ENCODE measurements at regions not wholly inside any gene's neighbourhood (a gene's known extent, or its start where the extent isn't known, plus 50 kb on each side); places are given as distances from the start of the nearest gene placed in this dataset.

DNA sequence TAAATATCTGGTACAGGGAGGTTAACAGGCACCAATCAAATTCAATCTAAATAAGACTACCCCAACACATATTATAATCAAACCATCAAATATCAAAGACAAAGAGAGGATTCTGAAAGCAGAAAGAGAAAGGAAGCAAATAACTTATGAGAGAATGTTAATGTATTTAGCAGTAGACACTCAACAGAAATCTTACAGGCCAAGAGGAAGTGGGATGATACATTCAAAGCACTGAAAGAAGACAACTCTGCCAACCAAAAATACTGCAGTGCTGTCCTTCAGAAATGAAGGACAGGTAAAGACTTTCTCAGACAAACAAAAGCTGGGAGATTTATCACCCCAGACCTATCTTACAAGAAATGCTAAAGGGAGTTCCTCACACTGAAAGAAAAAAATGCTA is 95.9 kb upstream of the PTHLH start:
- Histone ChIP-seq H4K20me1 (ENCODE audit: insufficient read depth, low read length) (no peaks in the 10 kb centered on the region), H3K79me2 (ENCODE audit: low read length) (no peaks in the 10 kb centered on the region), H3K4me2 (ENCODE audit: low read depth, low read length) (no peak overlapping the region), H3K9me3 (replicated peaks; ENCODE audit: insufficient read depth, low read length) (no peaks in the 10 kb centered on the region), H3F3A (ENCODE audit: insufficient read depth, low read length) (no peaks in the 10 kb centered on the region), H3K36me3 (replicated peaks; ENCODE audit: insufficient read depth, low read length) (no peaks in the 10 kb centered on the region), H3K27me3 (replicated peaks; ENCODE audit: insufficient read depth, low read length) (no peaks in the 10 kb centered on the region), H3K4me1 (ENCODE audit: low read length) (no peaks in the 10 kb centered on the region), H3K27ac (ENCODE audit: low read length) (no peak overlapping the region), H3K4me3 (ENCODE audit: low read length) (no peak overlapping the region), H2AFZ (ENCODE audit: low read length) (no peak overlapping the region), H3K9ac (ENCODE audit: low read length) (no peak overlapping the region), H3K9me2 (replicated peaks; ENCODE audit: insufficient read depth, low read length) (no peaks in the 10 kb centered on the region)
- no peak for TF ChIP-seq EZH2 (optimal IDR thresholded peaks at IDR 0.05; ENCODE audit: low read depth, low read length)
- TF ChIP-seq, protein P1, sequence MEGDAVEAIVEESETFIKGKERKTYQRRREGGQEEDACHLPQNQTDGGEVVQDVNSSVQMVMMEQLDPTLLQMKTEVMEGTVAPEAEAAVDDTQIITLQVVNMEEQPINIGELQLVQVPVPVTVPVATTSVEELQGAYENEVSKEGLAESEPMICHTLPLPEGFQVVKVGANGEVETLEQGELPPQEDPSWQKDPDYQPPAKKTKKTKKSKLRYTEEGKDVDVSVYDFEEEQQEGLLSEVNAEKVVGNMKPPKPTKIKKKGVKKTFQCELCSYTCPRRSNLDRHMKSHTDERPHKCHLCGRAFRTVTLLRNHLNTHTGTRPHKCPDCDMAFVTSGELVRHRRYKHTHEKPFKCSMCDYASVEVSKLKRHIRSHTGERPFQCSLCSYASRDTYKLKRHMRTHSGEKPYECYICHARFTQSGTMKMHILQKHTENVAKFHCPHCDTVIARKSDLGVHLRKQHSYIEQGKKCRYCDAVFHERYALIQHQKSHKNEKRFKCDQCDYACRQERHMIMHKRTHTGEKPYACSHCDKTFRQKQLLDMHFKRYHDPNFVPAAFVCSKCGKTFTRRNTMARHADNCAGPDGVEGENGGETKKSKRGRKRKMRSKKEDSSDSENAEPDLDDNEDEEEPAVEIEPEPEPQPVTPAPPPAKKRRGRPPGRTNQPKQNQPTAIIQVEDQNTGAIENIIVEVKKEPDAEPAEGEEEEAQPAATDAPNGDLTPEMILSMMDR (IDR thresholded peaks at IDR 0.05; ENCODE audit: low read length): no peak
- TF ChIP-seq EZH2phosphoT487 (IDR thresholded peaks at IDR 0.05; ENCODE audit: low read length): no peak
- DNase-seq: no peak

DNA sequence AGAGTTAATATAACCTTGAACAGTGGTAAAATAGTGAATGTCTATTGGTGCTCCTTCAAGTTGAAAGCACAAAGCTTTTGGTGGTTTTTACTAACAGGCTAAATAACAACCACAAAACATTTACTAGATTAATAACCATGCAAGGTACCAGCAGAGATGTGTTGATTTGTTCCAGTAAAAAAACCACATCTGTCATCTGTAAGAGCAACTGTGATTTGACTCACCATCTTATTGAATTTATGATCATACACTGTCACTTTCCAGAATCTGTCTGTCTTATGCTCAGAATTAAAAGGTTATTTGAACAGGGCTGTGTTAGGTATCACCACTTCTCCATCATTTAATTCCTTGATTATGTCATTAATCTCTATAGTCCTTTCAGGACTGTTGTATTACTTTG is 107.0 kb upstream of the PTHLH start:
- no peak for DNase-seq
- Histone ChIP-seq H3K27me3 (replicated peaks; ENCODE audit: insufficient read depth, low read length) (no peaks in the 10 kb centered on the region), H3K9me3 (replicated peaks; ENCODE audit: insufficient read depth, low read length) (no peaks in the 10 kb centered on the region)

DNA sequence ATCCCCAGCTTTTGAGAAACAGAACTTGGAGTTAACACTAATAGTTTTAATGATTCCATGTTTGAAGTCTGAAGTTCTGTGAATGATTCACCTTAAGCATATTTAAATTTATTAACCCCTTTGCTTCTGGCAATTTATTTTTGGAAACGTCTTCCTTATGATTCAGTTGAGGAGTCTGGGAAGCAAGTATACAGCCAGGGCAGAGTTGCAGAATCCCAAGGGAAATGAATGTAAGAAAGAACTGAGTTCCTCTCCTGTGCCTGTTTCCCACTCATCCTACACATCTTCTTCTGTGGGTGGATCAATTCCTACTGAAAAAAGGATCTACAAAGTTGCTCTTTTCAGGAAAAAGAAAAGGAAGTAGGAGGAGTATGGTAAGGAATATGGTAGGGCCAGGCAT is 108.2 kb upstream of the CCDC91 start:
- no peaks in the 10 kb centered on the region for H3K9me2 ChIP-seq (replicated peaks; ENCODE audit: insufficient read depth, low read length)
- H3K79me2 ChIP-seq (ENCODE audit: low read length): no peaks in the 10 kb centered on the region
- H3K9ac ChIP-seq (ENCODE audit: low read length): no peak overlapping the region
- no peaks in the 10 kb centered on the region for H3K36me3 ChIP-seq (replicated peaks; ENCODE audit: insufficient read depth, low read length)
- TF ChIP-seq EZH2 (optimal IDR thresholded peaks at IDR 0.05; ENCODE audit: low read depth, low read length) (no peak), EZH2phosphoT487 (IDR thresholded peaks at IDR 0.05; ENCODE audit: low read length) (no peak)
- TF ChIP-seq, protein P1 (IDR thresholded peaks at IDR 0.05; ENCODE audit: low read length): no peak
- H3K4me1 ChIP-seq (ENCODE audit: low read length): peaks cover 14% of the 10 kb centered on the region
- no peaks in the 10 kb centered on the region for H3K27me3 ChIP-seq (replicated peaks; ENCODE audit: insufficient read depth, low read length)
- H2AFZ ChIP-seq (ENCODE audit: low read length): no peak overlapping the region
- H3K27ac ChIP-seq (ENCODE audit: low read length): no peak overlapping the region
- no peak overlapping the region for H3K4me2 ChIP-seq (ENCODE audit: low read depth, low read length)
- H3K4me3 ChIP-seq (ENCODE audit: low read length): no peak overlapping the region
- H4K20me1 ChIP-seq (ENCODE audit: insufficient read depth, low read length): no peaks in the 10 kb centered on the region
- H3K9me3 ChIP-seq (replicated peaks; ENCODE audit: insufficient read depth, low read length): no peaks in the 10 kb centered on the region
- 0 out of 2 replicates have a peak, but pooled peaks cover 8% of the 10 kb centered on the region for H3F3A ChIP-seq (ENCODE audit: insufficient read depth, low read length)
- DNase-seq: no peak

More for the DNA sequence above, 107.0 kb upstream of the PTHLH start:
- Histone ChIP-seq H3K4me1 (ENCODE audit: low read length) (no peaks in the 10 kb centered on the region), H3K36me3 (replicated peaks; ENCODE audit: insufficient read depth, low read length) (no peaks in the 10 kb centered on the region), H3K27ac (ENCODE audit: low read length) (no peak overlapping the region), H4K20me1 (ENCODE audit: insufficient read depth, low read length) (no peaks in the 10 kb centered on the region), H2AFZ (ENCODE audit: low read length) (no peak overlapping the region), H3F3A (ENCODE audit: insufficient read depth, low read length) (no peaks in the 10 kb centered on the region), H3K9ac (ENCODE audit: low read length) (no peak overlapping the region), H3K4me2 (ENCODE audit: low read depth, low read length) (no peak overlapping the region), H3K79me2 (ENCODE audit: low read length) (no peaks in the 10 kb centered on the region), H3K9me2 (replicated peaks; ENCODE audit: insufficient read depth, low read length) (no peaks in the 10 kb centered on the region), H3K4me3 (ENCODE audit: low read length) (no peak overlapping the region)
- no peak for TF ChIP-seq EZH2phosphoT487 (IDR thresholded peaks at IDR 0.05; ENCODE audit: low read length)
- TF ChIP-seq, protein P1 (IDR thresholded peaks at IDR 0.05; ENCODE audit: low read length): no peak
- no peak for TF ChIP-seq EZH2 (optimal IDR thresholded peaks at IDR 0.05; ENCODE audit: low read depth, low read length)
